ENCODE measurements at regions not wholly inside any gene's neighbourhood (a gene's known extent, or its start where the extent isn't known, plus 50 kb on each side); places are given as distances from the start of the nearest gene placed in this dataset.

DNA sequence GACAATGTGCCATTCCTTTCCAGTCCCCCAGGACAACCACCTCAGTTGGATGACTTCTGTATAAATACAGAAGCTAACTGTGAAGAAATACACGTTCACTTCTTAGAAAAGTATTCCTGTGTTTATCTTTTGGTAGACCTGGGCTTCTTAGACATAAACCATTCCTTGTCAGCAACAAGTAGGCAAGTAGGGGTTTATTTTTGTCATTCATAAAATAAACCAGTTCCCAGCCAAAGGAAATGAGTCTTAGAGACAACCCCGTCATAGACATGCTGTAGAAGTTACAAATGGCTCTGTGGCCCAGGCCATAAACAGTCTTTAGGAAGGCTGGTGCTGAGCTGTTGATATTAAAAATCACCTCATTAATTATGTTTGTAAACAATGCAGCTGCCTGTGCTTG, 243.2 kb downstream of the SPTSSA start:
- DNase-seq (ENCODE audit: low read depth, low spot score), result no peak

DNA sequence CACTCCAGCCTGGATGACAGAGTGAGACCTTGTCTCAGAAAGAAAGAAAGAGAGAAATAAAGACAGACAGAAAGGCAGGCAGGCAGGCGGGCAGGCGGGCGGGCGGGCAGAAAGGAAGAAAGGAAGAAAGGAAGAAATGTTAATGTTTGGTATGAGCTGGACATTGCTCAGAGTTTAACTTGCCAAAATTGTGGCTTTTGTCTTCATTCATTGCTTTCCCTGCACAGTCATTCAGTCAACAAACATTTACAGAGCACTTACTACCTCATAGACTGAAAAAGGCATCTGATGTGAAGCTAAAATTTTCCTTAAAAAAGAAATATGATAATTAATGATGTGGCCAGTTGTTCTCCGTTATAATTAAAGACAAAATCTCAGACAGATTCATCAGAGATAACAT, 247.1 kb downstream of the SPTSSA start:
- DNase-seq (ENCODE audit: low read depth, low spot score), result no peak

GRCh38 chr14:34213332-34213731, 248.7 kb downstream of the SPTSSA start:
- no peak for DNase-seq (ENCODE audit: low read depth, low spot score)

DNA sequence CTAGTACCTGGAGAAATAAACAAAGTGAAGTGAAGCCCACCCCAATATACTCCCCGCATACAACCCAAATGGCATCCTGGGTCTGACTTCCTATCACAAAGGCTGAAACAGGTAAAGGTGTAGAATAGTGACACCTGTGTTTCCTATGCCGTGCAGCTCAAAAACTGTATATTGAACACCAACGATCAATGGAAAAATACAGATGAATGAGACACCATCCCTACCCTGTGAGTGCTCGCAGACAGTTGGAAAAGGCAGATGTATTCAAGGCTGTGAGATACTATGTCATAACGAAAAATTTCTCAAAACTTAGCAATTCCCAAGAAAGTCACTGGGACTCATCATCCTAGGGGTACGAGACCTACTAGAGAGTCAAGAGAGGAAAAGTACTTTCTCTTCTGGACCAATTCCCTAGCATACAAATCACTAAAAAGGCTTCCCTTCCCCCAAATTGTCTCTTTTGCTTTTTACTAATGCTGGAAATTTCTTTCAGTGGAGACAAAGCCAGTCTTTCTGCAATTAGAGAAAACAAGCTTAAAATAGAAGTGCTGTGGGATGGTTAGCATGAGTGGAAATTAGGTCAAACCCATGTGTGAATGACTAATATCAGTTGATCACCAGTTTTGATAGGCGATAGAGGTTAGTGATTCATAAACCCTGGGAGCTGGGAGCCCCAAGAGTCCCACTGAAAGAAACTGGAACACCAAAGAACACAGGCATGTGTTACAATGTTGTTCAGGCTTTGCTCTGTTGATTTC, 249.7 kb downstream of the SPTSSA start:
- DNase-seq (ENCODE audit: low read depth, low spot score), result no peak

DNA sequence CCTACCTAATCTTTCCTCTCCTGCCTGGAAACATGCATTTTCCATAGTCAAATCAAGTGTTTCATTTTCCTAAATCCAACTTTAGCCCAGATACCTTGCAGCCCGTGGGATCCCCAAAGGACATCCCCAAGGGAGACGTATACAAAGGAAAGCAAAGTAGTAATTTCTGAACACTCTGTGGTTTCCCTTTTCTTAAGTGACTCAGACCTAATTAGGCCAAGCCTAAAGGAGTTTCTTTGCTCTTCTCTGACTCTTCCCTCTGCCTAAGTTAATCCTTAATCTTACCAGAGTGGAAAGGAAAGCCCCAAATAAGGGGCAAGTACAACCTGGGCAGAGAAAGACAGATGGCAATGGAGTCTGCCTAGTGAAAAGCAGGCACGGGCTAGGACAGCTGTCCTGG, 250.3 kb downstream of the SPTSSA start:
- no peak for DNase-seq (ENCODE audit: low read depth, low spot score)

DNA sequence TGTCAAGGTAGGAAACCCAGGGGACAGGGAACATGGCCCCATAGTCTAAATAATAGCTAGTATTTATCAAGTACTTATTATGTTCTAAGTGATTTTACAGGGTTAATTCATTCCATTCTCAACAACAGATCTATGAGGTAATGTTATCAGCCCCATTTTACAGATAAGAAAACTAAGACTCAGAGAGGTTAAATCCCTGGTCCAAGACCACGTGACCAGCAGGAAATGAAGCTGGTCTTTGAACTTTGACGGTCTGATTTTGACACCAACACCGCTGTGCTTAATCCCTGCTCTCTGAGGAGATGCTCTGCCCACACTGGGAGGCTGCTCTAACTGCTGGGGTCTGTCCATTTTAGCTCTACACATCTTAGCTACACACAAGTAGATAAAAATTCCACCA, 253.5 kb downstream of the SPTSSA start:
- DNase-seq (ENCODE audit: low read depth, low spot score), result no peak

- no peak for DNase-seq (ENCODE audit: low read depth, low spot score)
Observed at GRCh38 chr14:34205799-34206198, 254.9 kb upstream of the EGLN3 start.

DNA sequence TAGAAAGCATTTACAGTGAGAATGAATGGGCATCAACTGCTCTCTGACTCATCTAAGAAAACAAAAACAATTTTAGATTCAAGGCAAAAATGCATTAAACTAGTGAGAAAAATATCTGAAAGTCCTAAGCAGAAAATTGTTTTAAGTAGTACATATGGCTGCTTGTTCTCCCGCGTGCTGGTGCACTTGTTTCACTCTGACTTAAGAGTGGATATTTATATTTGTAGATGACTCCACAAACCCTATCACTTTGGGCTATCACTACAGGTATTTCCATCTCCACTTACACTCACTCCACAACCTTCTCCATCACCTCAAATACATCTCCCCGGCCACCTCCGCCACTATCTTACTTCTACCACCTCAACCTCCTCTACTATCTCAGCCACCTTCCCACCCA, 253.9 kb upstream of the EGLN3 start:
- no peak for DNase-seq (ENCODE audit: low read depth, low spot score)

- DNase-seq (ENCODE audit: low read depth, low spot score), result no peak
Observed at GRCh38 chr14:34203251-34203722, 252.4 kb upstream of the EGLN3 start.

DNA sequence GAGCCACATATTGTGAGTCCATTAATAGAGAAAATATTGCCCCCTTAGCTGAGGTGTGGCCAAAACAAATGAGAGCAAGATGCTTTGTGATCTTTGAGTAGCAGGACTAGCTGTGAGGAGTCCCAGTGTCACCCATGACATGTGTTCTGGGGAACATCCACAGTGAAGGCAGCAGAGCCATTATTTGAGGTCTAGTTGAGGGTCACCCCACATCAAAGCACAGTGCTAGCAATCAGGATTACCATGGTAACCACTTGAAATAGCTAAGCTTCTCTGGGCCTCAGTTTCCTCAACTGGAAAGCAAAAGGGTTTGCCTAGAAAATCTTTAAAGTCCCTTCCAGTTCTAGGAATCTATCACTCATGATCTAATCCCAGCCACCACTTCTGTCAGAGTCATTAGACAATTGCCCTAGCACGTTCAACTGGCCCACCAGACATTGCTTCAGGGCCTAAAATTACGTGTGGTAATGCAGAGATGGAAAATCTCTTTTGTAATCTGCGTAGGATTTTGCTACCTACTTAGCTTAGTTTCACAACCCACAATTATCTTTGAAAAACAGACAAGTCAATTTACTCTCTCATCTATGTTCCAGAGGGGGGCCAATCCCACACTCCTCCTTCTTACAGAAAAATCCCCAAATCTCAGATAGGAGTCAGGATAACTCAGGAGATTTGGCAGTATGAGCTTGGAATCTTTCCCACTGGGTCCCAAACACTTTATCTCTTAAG, 251.2 kb upstream of the EGLN3 start:
- no peak for DNase-seq (ENCODE audit: low read depth, low spot score)

GRCh38 chr14:34199585-34199984, 248.7 kb upstream of the EGLN3 start:
- DNase-seq (ENCODE audit: low read depth, low spot score), result no peak

DNA sequence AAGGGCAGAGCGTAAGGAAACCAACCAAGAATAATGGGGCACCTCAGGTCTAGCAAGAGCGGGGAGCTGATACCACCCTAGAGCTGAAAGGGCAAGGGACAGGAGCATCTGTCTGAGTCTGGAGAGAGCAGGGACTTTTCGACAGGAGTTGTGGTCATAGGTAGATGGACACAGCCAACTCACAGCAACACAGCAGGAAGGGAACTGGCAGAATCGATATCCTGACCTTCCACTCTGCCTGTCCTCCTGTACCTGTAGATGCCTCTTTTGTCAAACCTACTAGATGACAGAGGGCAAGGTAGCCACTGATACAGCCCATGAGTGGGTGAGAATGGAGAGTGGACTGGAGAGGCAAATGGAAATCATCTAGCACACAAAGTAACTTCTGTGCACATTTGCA, 247.2 kb upstream of the EGLN3 start:
- DNase-seq (ENCODE audit: low read depth, low spot score), result no peak

GRCh38 chr14:34195964-34196363, 245.1 kb upstream of the EGLN3 start:
- DNase-seq (ENCODE audit: low read depth, low spot score), result no peak

- DNase-seq (ENCODE audit: low read depth, low spot score), result no peak
Observed at GRCh38 chr14:34190717-34191116, 239.8 kb upstream of the EGLN3 start.

DNA sequence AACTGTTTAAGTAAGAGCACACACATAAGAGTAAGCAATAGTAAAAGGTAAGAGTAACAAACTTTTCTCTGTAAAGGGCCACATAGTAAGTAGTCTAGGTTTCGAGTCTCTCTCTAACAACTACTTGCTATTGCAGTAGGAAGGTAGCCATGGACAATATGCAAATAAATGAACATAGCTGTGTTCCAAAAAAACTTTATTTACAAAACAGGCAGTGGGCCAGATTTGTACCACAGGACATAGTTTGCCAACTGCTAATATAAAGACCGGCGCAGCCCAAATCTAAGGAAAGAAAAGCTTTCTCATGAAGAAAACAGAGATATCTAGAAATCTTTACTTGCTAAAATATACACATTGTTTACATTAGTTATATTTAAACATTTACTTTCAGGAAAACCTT, 239.0 kb upstream of the EGLN3 start:
- DNase-seq (ENCODE audit: low read depth, low spot score), result no peak

DNA sequence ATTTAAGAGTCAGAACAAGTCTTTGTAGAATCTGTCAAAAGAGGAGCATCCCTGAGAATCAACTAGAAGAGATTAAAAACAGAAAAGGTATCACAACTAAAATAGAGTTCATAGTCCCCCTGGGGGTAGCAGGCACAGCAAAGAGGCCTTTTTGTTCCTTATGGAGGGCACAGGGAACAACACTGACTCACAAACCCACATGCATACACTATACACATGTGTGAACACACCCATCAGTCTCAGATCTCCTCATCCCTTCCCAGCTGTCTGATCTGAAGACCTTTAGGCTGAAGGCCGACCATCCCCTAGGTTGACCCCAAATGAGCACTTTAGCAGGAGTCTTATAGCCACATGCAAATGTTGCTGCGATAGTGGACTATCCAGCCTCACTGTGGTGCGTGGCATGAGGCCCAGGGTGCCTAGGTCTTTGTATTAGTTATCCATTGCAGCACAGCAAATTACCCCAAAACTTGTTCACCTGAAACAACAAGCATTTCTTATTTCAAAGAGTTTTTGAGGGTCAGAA, 236.7 kb upstream of the EGLN3 start:
- DNase-seq (ENCODE audit: low read depth, low spot score), result no peak

- DNase-seq (ENCODE audit: low read depth, low spot score), result no peak
Observed at GRCh38 chr14:34187061-34187460, 236.2 kb upstream of the EGLN3 start.

DNA sequence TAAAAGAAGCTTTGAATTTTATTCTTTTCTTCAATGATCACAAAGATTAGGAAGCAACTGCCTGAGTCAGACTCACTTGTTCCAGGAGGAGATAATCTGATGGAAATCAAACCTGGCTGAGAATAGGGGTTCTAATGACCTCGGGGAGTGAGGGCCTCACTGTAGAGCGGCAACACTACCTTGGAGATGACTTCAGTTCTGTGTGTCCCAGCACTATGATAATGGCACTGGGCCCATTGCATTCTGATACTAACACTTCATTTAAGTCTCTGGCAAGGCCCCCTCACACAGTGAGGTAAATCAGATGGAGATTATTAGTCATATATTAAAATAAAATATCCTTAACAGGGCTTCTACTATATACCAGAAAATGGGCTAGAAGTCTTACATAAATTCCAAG, 233.3 kb upstream of the EGLN3 start:
- DNase-seq (ENCODE audit: low read depth, low spot score), result no peak

DNA sequence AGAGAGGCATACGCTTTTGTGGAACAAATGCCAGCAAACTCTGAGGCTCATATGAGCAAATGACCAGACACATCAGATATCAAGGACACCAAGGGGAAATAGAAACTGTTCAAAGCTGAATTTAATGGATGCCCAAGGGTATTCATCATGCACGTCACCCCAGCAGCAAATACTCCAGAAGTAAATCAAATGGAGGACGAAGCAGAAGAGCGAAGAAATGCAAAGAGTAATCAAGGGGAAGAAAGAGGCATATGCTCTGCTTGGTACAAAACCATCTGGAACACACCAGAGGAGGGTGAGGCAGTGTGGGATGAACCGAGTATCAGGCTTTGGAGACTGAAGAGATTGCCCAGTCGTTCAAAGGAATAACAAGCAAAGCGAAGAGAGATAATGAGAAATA, 232.6 kb upstream of the EGLN3 start:
- DNase-seq (ENCODE audit: low read depth, low spot score), result no peak

- DNase-seq (ENCODE audit: low read depth, low spot score), result no peak
Observed at GRCh38 chr14:34181338-34181737, 230.5 kb upstream of the EGLN3 start.

DNA sequence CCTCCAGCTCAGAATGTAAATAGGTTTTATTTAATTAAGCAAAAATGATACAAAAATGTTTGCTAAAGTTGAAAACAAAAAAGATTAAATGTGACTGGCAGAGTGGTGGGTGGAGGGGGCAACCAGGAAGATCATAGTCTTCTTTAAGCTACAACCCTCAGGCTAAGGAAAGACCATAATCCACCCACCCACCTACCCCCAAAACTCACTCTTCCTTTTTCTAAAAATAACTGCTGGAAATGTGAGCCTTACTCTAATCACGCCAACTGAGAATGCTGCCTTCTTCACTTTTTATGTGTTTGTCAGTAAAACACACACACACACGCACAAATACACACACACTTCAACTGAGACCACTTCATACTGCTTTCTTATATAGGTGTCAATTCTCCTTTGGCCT, 230.0 kb upstream of the EGLN3 start:
- DNase-seq (ENCODE audit: low read depth, low spot score), result no peak

DNA sequence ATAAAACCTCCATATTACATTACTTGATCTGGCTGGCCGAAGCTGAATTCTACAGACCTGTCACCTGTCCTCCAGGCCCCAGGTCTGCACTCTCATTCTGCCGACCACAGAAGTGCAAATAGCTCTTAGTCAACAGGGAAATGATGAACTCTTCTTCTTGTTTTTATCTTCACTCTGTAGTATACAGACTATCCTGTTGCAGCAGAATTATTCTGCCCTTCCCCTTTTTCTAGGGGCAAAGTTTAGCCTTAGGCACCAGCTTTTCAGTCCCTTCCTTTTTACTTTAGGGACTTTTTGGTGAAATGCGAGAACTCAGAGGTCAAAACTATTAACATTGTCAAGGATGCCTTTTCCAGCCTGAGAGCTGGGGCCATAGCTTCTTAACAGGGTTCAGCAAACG, 229.6 kb upstream of the EGLN3 start:
- DNase-seq (ENCODE audit: low read depth, low spot score), result peak; percentile 13

GRCh38 chr14:34179727-34180126, 228.9 kb upstream of the EGLN3 start:
- DNase-seq (ENCODE audit: low read depth, low spot score), result no peak
